ENCODE measurements at regions not wholly inside any gene's neighbourhood (a gene's known extent, or its start where the extent isn't known, plus 50 kb on each side); places are given as distances from the start of the nearest gene placed in this dataset.

DNA sequence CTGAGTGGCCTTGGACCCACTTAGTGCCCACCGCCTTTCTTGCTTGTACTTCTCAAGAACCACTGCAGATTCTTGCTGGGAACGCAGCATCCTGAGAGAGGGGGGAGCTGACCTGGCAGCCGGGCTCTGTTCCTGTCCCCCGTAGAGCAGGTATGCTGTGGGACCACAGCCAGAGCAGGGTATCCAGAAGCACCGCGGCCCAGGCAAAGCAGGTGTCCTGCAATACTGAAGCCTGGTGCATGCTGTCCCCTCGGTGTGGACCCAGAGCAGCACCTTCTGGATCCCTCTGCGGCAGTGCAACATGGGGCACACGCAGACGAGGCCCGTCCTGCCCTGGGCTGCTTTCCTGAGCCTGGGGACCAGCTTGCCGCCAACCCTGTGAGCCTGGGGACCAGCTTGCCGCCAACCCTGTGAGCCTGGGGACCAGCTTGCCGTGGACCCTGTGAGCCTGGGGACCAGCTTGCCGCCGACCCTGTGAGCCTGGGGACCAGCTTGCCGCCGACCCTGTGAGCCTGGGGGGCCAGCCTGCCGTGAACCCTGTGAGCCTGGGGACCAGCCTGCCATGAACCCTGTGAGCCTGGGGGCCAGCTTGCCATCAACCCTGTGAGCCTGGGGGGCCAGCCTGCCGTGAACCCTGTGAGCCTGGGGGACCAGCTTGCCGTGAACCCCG is 60.9 kb upstream of the ADGRA1 start:
- intact Hi-C loops (cut with micrococcal nuclease; ENCODE audit: unreplicated experiment) = no loop called here
- no peaks in the 10 kb centered on the region for H3K9me3 Mint-ChIP-seq (ENCODE audit: low read depth, unreplicated experiment)
- no peak for DNase-seq
- TF ChIP-seq, protein P1, sequence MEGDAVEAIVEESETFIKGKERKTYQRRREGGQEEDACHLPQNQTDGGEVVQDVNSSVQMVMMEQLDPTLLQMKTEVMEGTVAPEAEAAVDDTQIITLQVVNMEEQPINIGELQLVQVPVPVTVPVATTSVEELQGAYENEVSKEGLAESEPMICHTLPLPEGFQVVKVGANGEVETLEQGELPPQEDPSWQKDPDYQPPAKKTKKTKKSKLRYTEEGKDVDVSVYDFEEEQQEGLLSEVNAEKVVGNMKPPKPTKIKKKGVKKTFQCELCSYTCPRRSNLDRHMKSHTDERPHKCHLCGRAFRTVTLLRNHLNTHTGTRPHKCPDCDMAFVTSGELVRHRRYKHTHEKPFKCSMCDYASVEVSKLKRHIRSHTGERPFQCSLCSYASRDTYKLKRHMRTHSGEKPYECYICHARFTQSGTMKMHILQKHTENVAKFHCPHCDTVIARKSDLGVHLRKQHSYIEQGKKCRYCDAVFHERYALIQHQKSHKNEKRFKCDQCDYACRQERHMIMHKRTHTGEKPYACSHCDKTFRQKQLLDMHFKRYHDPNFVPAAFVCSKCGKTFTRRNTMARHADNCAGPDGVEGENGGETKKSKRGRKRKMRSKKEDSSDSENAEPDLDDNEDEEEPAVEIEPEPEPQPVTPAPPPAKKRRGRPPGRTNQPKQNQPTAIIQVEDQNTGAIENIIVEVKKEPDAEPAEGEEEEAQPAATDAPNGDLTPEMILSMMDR (IDR thresholded peaks at IDR 0.05; ENCODE audit: unreplicated experiment) = no peak
- no peak overlapping the region for H3K4me3 Mint-ChIP-seq (ENCODE audit: low read depth, unreplicated experiment)
- H3K36me3 Mint-ChIP-seq (ENCODE audit: insufficient read depth, unreplicated experiment) = no peaks in the 10 kb centered on the region
- H3K4me1 Mint-ChIP-seq (ENCODE audit: low read depth, unreplicated experiment) = no peaks in the 10 kb centered on the region
- H3K27ac Mint-ChIP-seq (ENCODE audit: unreplicated experiment) = no peak overlapping the region
- peaks cover 75% of the 10 kb centered on the region for H3K27me3 Mint-ChIP-seq (ENCODE audit: unreplicated experiment)
- no TSS peak for BruUV-seq (replicated peaks)
- CTCF ChIA-PET = no interaction called here

DNA sequence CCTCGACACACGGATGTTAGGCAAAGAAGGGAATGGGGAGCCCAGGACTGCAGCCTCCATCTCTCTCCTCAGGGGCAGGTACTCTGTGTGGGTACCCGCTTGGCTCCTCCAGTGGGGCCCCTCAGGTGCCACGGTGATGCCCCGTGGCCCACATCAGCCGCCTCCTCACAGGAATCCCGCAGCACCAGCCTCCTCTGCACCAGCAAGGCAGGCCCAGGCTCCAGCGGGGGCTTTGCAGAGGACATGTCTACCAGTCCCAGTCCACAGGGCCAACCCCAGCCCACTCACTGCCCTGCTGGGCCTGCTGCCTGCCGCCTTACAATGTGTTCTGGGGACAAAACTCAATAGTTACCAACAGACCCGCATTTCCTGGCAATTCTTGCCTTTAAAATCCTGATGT is 61.6 kb upstream of the ADGRA1 start:
- Mint-ChIP-seq H3K36me3 (ENCODE audit: insufficient read depth, unreplicated experiment) (peaks cover 3% of the 10 kb centered on the region), H3K4me1 (ENCODE audit: low read depth, unreplicated experiment) (no peaks in the 10 kb centered on the region), H3K27ac (ENCODE audit: unreplicated experiment) (no peak overlapping the region), H3K27me3 (ENCODE audit: unreplicated experiment) (peaks cover 68% of the 10 kb centered on the region), H3K9me3 (ENCODE audit: low read depth, unreplicated experiment) (no peaks in the 10 kb centered on the region), H3K4me3 (ENCODE audit: low read depth, unreplicated experiment) (no peak overlapping the region)
- CTCF ChIA-PET = no interaction called here
- TF ChIP-seq, protein P1 (IDR thresholded peaks at IDR 0.05; ENCODE audit: unreplicated experiment) = no peak
- intact Hi-C loops (cut with micrococcal nuclease; ENCODE audit: unreplicated experiment) = no loop called here
- DNase-seq = no peak
- no TSS peak for BruUV-seq (replicated peaks)

DNA sequence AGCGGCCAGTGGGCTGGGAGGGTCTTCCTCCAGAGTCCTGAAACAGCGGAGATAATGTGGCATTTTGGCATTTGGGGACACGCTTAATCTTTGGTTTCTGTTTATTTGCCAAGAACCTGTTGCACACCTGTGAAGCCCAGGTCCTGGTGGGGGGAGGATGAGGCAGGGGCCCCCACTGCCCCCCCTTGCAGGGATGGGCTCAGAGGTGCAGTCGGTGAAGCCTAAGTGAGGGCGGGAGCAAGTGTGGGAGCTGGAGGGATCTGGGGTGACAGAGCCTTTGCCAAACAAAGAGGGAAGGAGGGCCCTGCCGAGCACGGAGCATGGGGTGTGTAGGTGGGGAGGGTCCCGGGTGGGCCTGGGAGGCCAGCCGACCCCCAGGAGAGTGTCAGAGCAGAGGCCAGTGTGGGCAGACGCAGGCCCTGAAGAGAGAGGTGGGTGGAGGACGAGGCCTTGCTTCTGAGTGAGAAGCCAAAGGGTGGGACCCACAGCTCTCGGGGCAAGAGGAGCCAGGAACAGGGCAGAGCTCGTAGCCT is 62.1 kb upstream of the ADGRA1 start:
- Mint-ChIP-seq H3K27me3 (ENCODE audit: unreplicated experiment) (peaks cover 63% of the 10 kb centered on the region), H3K4me3 (ENCODE audit: low read depth, unreplicated experiment) (no peak overlapping the region), H3K27ac (ENCODE audit: unreplicated experiment) (no peak overlapping the region), H3K4me1 (ENCODE audit: low read depth, unreplicated experiment) (no peaks in the 10 kb centered on the region), H3K36me3 (ENCODE audit: insufficient read depth, unreplicated experiment) (peaks cover 5% of the 10 kb centered on the region), H3K9me3 (ENCODE audit: low read depth, unreplicated experiment) (no peaks in the 10 kb centered on the region)
- BruUV-seq (replicated peaks) = no TSS peak
- CTCF ChIA-PET = no interaction called here
- no peak for DNase-seq
- TF ChIP-seq, protein P1 (IDR thresholded peaks at IDR 0.05; ENCODE audit: unreplicated experiment) = no peak
- intact Hi-C loops (cut with micrococcal nuclease; ENCODE audit: unreplicated experiment) = no loop called here

DNA sequence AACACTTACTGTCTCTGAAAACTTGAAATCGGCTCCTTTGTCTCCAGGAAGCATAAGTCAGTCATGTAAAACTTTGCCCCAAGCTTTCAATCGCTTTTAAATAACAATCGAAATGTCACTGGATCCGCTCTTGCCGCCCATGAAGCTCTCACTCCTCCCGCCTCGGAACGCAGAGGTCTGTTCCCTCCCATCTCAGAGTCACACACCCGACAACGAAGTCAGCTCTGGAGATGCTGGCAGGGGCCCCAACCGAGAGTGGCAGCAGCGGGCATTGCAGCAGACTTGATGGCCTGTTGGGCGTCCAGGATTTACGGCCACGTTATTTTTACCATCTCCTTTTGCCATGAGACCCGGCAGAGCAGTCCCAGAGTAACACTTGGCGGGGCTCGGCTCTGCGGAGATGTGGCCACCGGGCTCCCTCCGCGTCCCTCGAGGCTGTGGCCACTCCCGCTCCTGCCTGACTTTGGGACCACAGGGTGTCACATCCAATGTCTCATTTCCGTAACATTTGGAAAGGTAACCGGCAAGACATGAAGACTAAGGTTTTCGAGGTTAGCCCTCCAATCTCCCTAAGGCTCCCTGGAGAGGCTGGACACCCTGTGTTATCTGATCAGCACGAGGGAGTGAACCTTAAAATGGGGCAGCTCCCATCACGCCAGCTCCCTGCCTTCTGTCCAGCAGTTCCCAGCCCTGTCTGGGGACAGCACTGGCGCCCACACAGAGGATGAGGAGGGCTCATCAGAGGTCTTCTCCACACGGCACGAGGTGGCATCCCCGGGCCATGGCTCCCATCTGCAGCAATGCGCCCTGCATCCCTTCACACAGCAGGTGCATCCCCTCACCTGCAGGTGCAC is 62.8 kb upstream of the ADGRA1 start:
- TF ChIP-seq, protein P1 (IDR thresholded peaks at IDR 0.05; ENCODE audit: unreplicated experiment) = no peak
- intact Hi-C loops (cut with micrococcal nuclease; ENCODE audit: unreplicated experiment) = no loop called here
- no TSS peak for BruUV-seq (replicated peaks)
- Mint-ChIP-seq H3K36me3 (ENCODE audit: insufficient read depth, unreplicated experiment) (peaks cover 5% of the 10 kb centered on the region), H3K27ac (ENCODE audit: unreplicated experiment) (no peak overlapping the region), H3K9me3 (ENCODE audit: low read depth, unreplicated experiment) (no peaks in the 10 kb centered on the region), H3K4me3 (ENCODE audit: low read depth, unreplicated experiment) (no peak overlapping the region), H3K4me1 (ENCODE audit: low read depth, unreplicated experiment) (no peaks in the 10 kb centered on the region), H3K27me3 (ENCODE audit: unreplicated experiment) (peaks cover 63% of the 10 kb centered on the region)
- CTCF ChIA-PET = no interaction called here
- no peak for DNase-seq
